Medulla oblongata (tissue), 1 donor: ENCODE measurements at regions not wholly inside any gene's neighbourhood (a gene's known extent, or its start where the extent isn't known, plus 50 kb on each side); places are given as distances from the start of the nearest gene placed in this dataset.

Experiments
- DNase-seq: peaks from one replicate; pipeline ENCODE4 v3.0.0-alpha.2; 2015; ENCODE audit errors: extremely low spot score

GRCh38 chr6:148203970-148204369 is 138.7 kb upstream of the SASH1 start:
- DNase-seq = no peak

- DNase-seq = no peak
Measured at GRCh38 chr6:148208298-148208697, 134.3 kb upstream of the SASH1 start.

- no peak for DNase-seq
Measured at GRCh38 chr6:148211777-148212324, 130.8 kb upstream of the SASH1 start.

- no peak for DNase-seq
Measured at GRCh38 chr6:148212366-148212765, 130.3 kb upstream of the SASH1 start.

GRCh38 chr6:148213366-148213765 is 129.3 kb upstream of the SASH1 start:
- no peak for DNase-seq

GRCh38 chr6:148214667-148215066 is 128.0 kb upstream of the SASH1 start:
- no peak for DNase-seq

GRCh38 chr6:148217051-148217450 is 125.6 kb upstream of the SASH1 start:
- DNase-seq = no peak

- DNase-seq = peak; percentile 45
Measured at GRCh38 chr6:148217921-148218320, 124.7 kb upstream of the SASH1 start.

- DNase-seq = no peak
Measured at GRCh38 chr6:148218542-148219258, 123.9 kb upstream of the SASH1 start.

- DNase-seq = no peak
Measured at GRCh38 chr6:148221196-148221979, 121.2 kb upstream of the SASH1 start.

- no peak for DNase-seq
Measured at GRCh38 chr6:148222376-148222775, 120.3 kb upstream of the SASH1 start.

- DNase-seq = no peak
Measured at GRCh38 chr6:148222846-148223245, 119.8 kb upstream of the SASH1 start.

GRCh38 chr6:148223424-148223842 is 119.2 kb upstream of the SASH1 start:
- peak; percentile 53 for DNase-seq

GRCh38 chr6:148225871-148226270 is 116.8 kb upstream of the SASH1 start:
- DNase-seq = peak; percentile 77

GRCh38 chr6:148226284-148226683 is 116.4 kb upstream of the SASH1 start:
- no peak for DNase-seq

- DNase-seq = no peak
Measured at GRCh38 chr6:148231572-148231971, 111.1 kb upstream of the SASH1 start.

- DNase-seq = no peak
Measured at GRCh38 chr6:148235446-148235845, 107.2 kb upstream of the SASH1 start.

GRCh38 chr6:148238713-148239112 is 103.9 kb upstream of the SASH1 start:
- DNase-seq = no peak

- DNase-seq = no peak
Measured at GRCh38 chr6:148239215-148239614, 103.4 kb upstream of the SASH1 start.

- DNase-seq = no peak
Measured at GRCh38 chr6:148239801-148240460, 102.7 kb upstream of the SASH1 start.

GRCh38 chr6:148240461-148240840 is 102.2 kb upstream of the SASH1 start:
- DNase-seq = no peak

- DNase-seq = no peak
Measured at GRCh38 chr6:148240861-148241477, 101.7 kb upstream of the SASH1 start.
